Endothelial cell of umbilical vein (primary cell): ENCODE measurements at regions not wholly inside any gene's neighbourhood (a gene's known extent, or its start where the extent isn't known, plus 50 kb on each side); places are given as distances from the start of the nearest gene placed in this dataset.

Experiments
- BruUV-seq: library from RNA; stranded (reverse); fragments of 400-500 nt; replicated peaks from 2 replicates; lab custom pipeline; 2021; lab: Mats Ljungman, UMichigan
- CTCF ChIA-PET: fragments of 300-600, 350-600 bp; sonication (Branson Sonifier 250); formaldehyde crosslinking; loops from one replicate; lab custom pipeline; 2021; ENCODE audit warnings: antibody characterized with exemption, inconsistent platforms; lab: Charles Lee
- POLR2A ChIA-PET: fragments of 300-600, 350-600 bp; sonication (Branson Sonifier 250); formaldehyde crosslinking; loops from one replicate; lab custom pipeline; 2021; ENCODE audit warnings: antibody characterized with exemption, inconsistent platforms; lab: Charles Lee
- DNase-seq: peaks from one replicate; pipeline ENCODE4 v3.0.0-alpha.2; 2011; ENCODE audit warnings: low read depth, low spot score
- FAIRE-seq: peaks from 2 replicates; lab custom pipeline; 2011; peaks lifted over from hg19 to GRCh38; lab: Jason Lieb, UNC
- H2AFZ ChIP-seq: 2 replicates; pipeline ENCODE4 v1.6.0; 2012; ENCODE audit warnings: low read depth, low read length, control low read depth, inconsistent platforms
- H3K27ac ChIP-seq: 2 replicates; pipeline ENCODE4 v1.5.1; 2011; ENCODE audit warnings: low read depth, mild to moderate bottlenecking, control low read depth, low read length, moderate library complexity; ENCODE audit not compliant: insufficient read depth
- H3K27me3 ChIP-seq, 2 experiments: 2 replicates each; pipeline versions ENCODE4 v1.6.0 to v1.6.1; 2011; ENCODE audit warnings: low read length in 2 of 2, mixed read lengths in 1 of 2; ENCODE audit not compliant: control insufficient read depth in 2 of 2, insufficient read depth in 2 of 2
- H3K36me3 ChIP-seq, 2 experiments: 2 replicates in 1 of 2; 3 replicates in 1 of 2; pipeline ENCODE4 v1.5.1; 2011; ENCODE audit warnings: low read length in 2 of 2, mild to moderate bottlenecking in 1 of 2, moderate library complexity in 1 of 2; ENCODE audit not compliant: control insufficient read depth in 2 of 2, insufficient read depth in 2 of 2; ENCODE audit errors: extremely low read depth in 1 of 2
- H3K4me1 ChIP-seq: 3 replicates; pipeline ENCODE4 v1.5.1; 2011; ENCODE audit warnings: mild to moderate bottlenecking, low read length; ENCODE audit not compliant: control insufficient read depth, insufficient read depth; ENCODE audit errors: extremely low read depth
- H3K4me2 ChIP-seq: 2 replicates; pipeline ENCODE4 v1.6.1; 2011; ENCODE audit warnings: low read length, control low read depth, mixed read lengths; ENCODE audit not compliant: insufficient read depth
- H3K4me3 ChIP-seq, 3 experiments: fragments of 200-600 bp in 1 of 3; sonication (generic), shearing (Covaris generic) in 1 of 3; replicated peaks in 1 of 3; 2 replicates each; pipeline ENCODE4 v1.5.1; 2011 to 2016; ENCODE audit warnings: control low read depth in 3 of 3, low read length in 3 of 3, mild to moderate bottlenecking in 2 of 3, inconsistent platforms in 1 of 3, low read depth in 1 of 3, moderate library complexity in 1 of 3; ENCODE audit not compliant: insufficient read depth in 1 of 3
- H3K79me2 ChIP-seq: 2 replicates; pipeline ENCODE4 v1.6.0; 2012; ENCODE audit warnings: low read length, inconsistent platforms; ENCODE audit not compliant: control insufficient read depth, insufficient read depth
- H3K9ac ChIP-seq: replicated peaks from 2 replicates; pipeline ENCODE3; 2011; ENCODE audit warnings: low read length, control low read depth; ENCODE audit not compliant: insufficient read depth; ENCODE audit errors: extremely low read depth
- H3K9me1 ChIP-seq: replicated peaks from 3 replicates; pipeline ENCODE4 v1.6.0; 2011; ENCODE audit warnings: mild to moderate bottlenecking, low read length; ENCODE audit not compliant: control insufficient read depth, insufficient read depth; ENCODE audit errors: extremely low read depth
- H3K9me3 ChIP-seq: replicated peaks from 2 replicates; pipeline ENCODE4 v1.5.1; 2012; ENCODE audit warnings: low read length, inconsistent platforms; ENCODE audit not compliant: control insufficient read depth, insufficient read depth
- H4K20me1 ChIP-seq: replicated peaks from 2 replicates; pipeline ENCODE3; 2011; ENCODE audit warnings: mild to moderate bottlenecking, low read length; ENCODE audit not compliant: control insufficient read depth, insufficient read depth; ENCODE audit errors: extremely low read depth
- CTCF ChIP-seq, 2 donors: IDR thresholded peaks; 1 replicate in 1 of 2; 2 replicates in 1 of 2; pipeline ENCODE4 v1.5.1; 2011; ENCODE audit warnings: low read length in 2 of 2, mild to moderate bottlenecking in 2 of 2, moderate library complexity in 2 of 2, control low read depth in 1 of 2, inconsistent platforms in 1 of 2, low read depth in 1 of 2; ENCODE audit not compliant: insufficient read depth in 1 of 2; ENCODE audit errors: extremely low read depth in 1 of 2
- GATA2 ChIP-seq: IDR thresholded peaks from 2 replicates; pipeline ENCODE4 v1.7.0; 2011; ENCODE audit warnings: low read depth, mild to moderate bottlenecking, moderate library complexity, mixed read lengths, low read length; ENCODE audit not compliant: insufficient read length, insufficient read depth
- JUN ChIP-seq: IDR thresholded peaks from 2 replicates; pipeline ENCODE4 v1.6.1; 2011; ENCODE audit warnings: borderline replicate concordance, low read depth; ENCODE audit not compliant: insufficient read length, insufficient read depth
- MYC ChIP-seq: IDR thresholded peaks from one replicate; pipeline ENCODE4 v1.6.1; 2011; ENCODE audit warnings: mild to moderate bottlenecking, low read depth, low read length
- POLR2A ChIP-seq: IDR thresholded peaks from 2 replicates; pipeline ENCODE4 v1.6.1; 2012; ENCODE audit warnings: low read depth, mild to moderate bottlenecking, control low read depth, low read length
- POLR2AphosphoS5 ChIP-seq: IDR thresholded peaks from 2 replicates; pipeline ENCODE4 v1.6.1; 2012; ENCODE audit warnings: low read depth, mild to moderate bottlenecking, control low read depth, low read length, moderate library complexity; ENCODE audit not compliant: insufficient read depth
- dilution Hi-C: fragments of 300-500 bp; cut with MboI; formaldehyde crosslinking; loops from one replicate; pipeline ENCODE4 v1.15.0; 2019; ENCODE audit warnings: low sequenced_read_pairs; ENCODE audit not compliant: extremely low pct_ligation_motif_present
- intact Hi-C: fragments of 100-400 bp; cut with micrococcal nuclease; formaldehyde crosslinking; loops from one replicate; pipeline ENCODE4 v1.10.0; 2022
- TF ChIP-seq, protein P1 (sequence below): IDR thresholded peaks from 2 replicates; pipeline ENCODE4 v1.6.1; 2011; ENCODE audit not compliant: insufficient read depth, insufficient read length

DNA sequence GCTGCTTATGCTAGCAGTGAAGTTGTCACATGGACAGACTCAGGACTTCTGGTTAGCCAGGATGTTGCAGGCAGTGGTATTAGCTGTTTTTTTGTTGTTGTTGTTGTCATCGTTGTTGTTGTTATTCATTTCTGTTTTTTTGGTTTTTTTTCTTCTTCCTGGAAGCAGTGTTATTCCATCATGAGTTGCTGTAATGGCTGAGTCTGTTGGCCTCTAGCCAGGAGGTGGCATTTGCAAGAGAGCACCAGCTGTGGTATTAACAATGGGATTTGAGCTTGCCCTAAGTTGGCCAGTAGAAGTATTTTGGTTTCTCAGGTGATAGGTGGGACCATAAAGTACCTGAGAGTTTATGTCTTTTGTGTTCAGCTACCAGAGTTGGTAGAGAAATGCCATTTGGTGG lies 561.1 kb downstream of the KCTD16 start:
- TF ChIP-seq POLR2AphosphoS5 = no peak
- no peak for TF ChIP-seq GATA2
- TF ChIP-seq, protein P1, sequence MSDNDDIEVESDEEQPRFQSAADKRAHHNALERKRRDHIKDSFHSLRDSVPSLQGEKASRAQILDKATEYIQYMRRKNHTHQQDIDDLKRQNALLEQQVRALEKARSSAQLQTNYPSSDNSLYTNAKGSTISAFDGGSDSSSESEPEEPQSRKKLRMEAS = no peak
- no peak for TF ChIP-seq JUN
- Histone ChIP-seq H4K20me1 (no peaks in the 10 kb centered on the region), H3K36me3 (no peaks in the 10 kb centered on the region), H3K9me1 (no peaks in the 10 kb centered on the region), H2AFZ (no peak overlapping the region), H3K4me1 (no peaks in the 10 kb centered on the region), H3K4me3 (no peak overlapping the region), H3K27ac (no peak overlapping the region), H3K9ac (no peak overlapping the region), H3K27me3 (no peaks in the 10 kb centered on the region), H3K79me2 (no peaks in the 10 kb centered on the region), H3K9me3 (no peaks in the 10 kb centered on the region), H3K4me2 (no peak overlapping the region)
- ChIA-PET CTCF (interaction anchor here (0.9 kb wide), 1 partner anchor 36 kb away, joined by 3 read pairs; no protein-coding TSS in a partner anchor), POLR2A (no interaction called here)
- DNase-seq (no peak), FAIRE-seq (no peak)
- intact Hi-C loops (no loop called here), dilution Hi-C loops (no loop called here)
- no TSS peak for BruUV-seq

GRCh38 chr5:144712090-144712489 lies 541.4 kb downstream of the KCTD16 start:
- dilution Hi-C loops = no loop called here
- no peak for DNase-seq

More at GRCh38 chr5:144712090-144712489, 541.4 kb downstream of the KCTD16 start:
- BruUV-seq = no TSS peak
- no peaks in the 10 kb centered on the region for H3K36me3 ChIP-seq
- no peak overlapping the region for H3K4me2 ChIP-seq
- CTCF ChIA-PET = no interaction called here
- no peaks in the 10 kb centered on the region for H3K27me3 ChIP-seq
- intact Hi-C loops = no loop called here
- no peak overlapping the region for H3K4me3 ChIP-seq
- no peaks in the 10 kb centered on the region for H3K79me2 ChIP-seq
- no peak for TF ChIP-seq JUN
- TF ChIP-seq CTCF (IDR thresholded peaks at IDR 0.05; ENCODE audit: extremely low read depth in 1 of 2, insufficient read depth in 1 of 2, low read depth in 1 of 2, low read length in 2 of 2) = no peak
- TF ChIP-seq POLR2AphosphoS5 = no peak
- TF ChIP-seq POLR2A = no peak
- TF ChIP-seq MYC = no peak
- H3K9me1 ChIP-seq = no peaks in the 10 kb centered on the region
- no peak overlapping the region for H2AFZ ChIP-seq
- no peaks in the 10 kb centered on the region for H4K20me1 ChIP-seq
- no peaks in the 10 kb centered on the region for H3K4me1 ChIP-seq
- H3K9me3 ChIP-seq = no peaks in the 10 kb centered on the region
- no peak overlapping the region for H3K27ac ChIP-seq
- POLR2A ChIA-PET = no interaction called here
- no peak overlapping the region for H3K9ac ChIP-seq
- FAIRE-seq = no peak
